Lower lobe of right lung (tissue), 2 donors: ENCODE measurements at regions not wholly inside any gene's neighbourhood (a gene's known extent, or its start where the extent isn't known, plus 50 kb on each side); places are given as distances from the start of the nearest gene placed in this dataset.

ENCODE experiments used
- ATAC-seq, 2 donors: fragments of 200-7000 bp; cut with Tn5 transposase; one replicate each; pipeline ENCODE4 v1.9.1; 2020 to 2022; ENCODE audit warnings: mild to moderate bottlenecking in 2 of 2, moderate library complexity in 2 of 2
- DNase-seq: peaks from one replicate; pipeline ENCODE4 v3.0.0-alpha.2; 2020
- H3K27ac ChIP-seq: fragments of 200-600 bp; one replicate; pipeline ENCODE4 v1.8.0; 2022
- H3K27me3 ChIP-seq: fragments of 200-600 bp; one replicate; pipeline ENCODE4 v1.8.0; 2022; ENCODE audit warnings: low read depth
- H3K36me3 ChIP-seq: fragments of 200-600 bp; one replicate; pipeline ENCODE4 v1.8.0; 2022; ENCODE audit warnings: mild to moderate bottlenecking
- H3K4me1 ChIP-seq: fragments of 200-600 bp; one replicate; pipeline ENCODE4 v1.8.0; 2022
- H3K4me3 ChIP-seq: fragments of 200-600 bp; one replicate; pipeline ENCODE4 v1.8.0; 2022; ENCODE audit warnings: mild to moderate bottlenecking
- H3K9me3 ChIP-seq: fragments of 200-600 bp; one replicate; pipeline ENCODE4 v1.8.0; 2022
- intact Hi-C: fragments of 100-400 bp; cut with DNase I; formaldehyde crosslinking; loops from one replicate; pipeline ENCODE4 v1.11.0; 2022
- TF ChIP-seq, protein P1 (sequence below): fragments of 200-600 bp; IDR thresholded peaks from one replicate; pipeline ENCODE4 v1.8.0; 2022; ENCODE audit warnings: antibody characterized with exemption, mild to moderate bottlenecking
- donor health status: DM: no; HTN: yes; CAD: no; lungs with severe emphysema.

DNA sequence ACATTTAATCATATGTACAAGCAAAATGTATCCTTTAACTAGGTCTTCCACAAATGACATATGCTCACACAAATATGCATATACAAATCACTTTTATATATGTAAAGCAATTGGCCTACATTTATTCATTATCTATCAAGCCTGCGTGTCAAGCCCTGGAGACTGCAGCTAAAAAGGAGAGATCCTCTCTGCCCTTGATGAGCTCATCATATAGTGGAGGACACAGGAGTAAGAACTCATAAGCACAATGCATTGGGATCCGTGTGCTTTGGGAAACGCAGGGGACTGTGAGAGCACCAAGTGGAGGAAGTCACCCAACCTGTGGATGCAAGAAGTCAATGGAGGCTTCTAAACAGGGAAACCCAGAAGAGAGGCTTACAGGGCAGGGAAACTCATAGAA, 735.7 kb downstream of the BCL11B start:
- ATAC-seq = no peak
- TF ChIP-seq, protein P1, sequence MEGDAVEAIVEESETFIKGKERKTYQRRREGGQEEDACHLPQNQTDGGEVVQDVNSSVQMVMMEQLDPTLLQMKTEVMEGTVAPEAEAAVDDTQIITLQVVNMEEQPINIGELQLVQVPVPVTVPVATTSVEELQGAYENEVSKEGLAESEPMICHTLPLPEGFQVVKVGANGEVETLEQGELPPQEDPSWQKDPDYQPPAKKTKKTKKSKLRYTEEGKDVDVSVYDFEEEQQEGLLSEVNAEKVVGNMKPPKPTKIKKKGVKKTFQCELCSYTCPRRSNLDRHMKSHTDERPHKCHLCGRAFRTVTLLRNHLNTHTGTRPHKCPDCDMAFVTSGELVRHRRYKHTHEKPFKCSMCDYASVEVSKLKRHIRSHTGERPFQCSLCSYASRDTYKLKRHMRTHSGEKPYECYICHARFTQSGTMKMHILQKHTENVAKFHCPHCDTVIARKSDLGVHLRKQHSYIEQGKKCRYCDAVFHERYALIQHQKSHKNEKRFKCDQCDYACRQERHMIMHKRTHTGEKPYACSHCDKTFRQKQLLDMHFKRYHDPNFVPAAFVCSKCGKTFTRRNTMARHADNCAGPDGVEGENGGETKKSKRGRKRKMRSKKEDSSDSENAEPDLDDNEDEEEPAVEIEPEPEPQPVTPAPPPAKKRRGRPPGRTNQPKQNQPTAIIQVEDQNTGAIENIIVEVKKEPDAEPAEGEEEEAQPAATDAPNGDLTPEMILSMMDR = no peak
- H3K36me3 ChIP-seq = no peaks in the 10 kb centered on the region
- DNase-seq = no peak
- no peaks in the 10 kb centered on the region for H3K27me3 ChIP-seq
- H3K4me1 ChIP-seq = no peaks in the 10 kb centered on the region
- intact Hi-C loops = no loop called here
- no peak overlapping the region for H3K4me3 ChIP-seq
- no peak overlapping the region for H3K27ac ChIP-seq
- no peaks in the 10 kb centered on the region for H3K9me3 ChIP-seq

DNA sequence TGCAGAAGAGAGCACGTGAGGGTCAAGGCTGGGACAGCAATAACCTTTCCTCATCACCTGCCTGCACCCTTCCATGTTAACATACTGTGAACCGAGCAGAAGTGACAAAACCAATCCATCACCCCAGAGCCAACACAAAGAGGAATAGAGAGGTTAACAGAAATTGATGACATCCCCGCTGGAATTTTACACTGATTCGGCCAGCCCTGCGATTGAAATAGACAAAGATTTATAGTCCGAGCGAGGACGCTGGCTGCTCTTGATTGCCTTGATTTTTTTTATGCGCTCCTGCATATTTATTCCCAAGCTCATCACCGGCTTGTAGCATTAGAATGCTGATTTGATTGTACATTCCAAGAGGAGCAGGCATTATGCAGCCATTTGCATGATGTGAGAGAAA, 729.7 kb downstream of the BCL11B start:
- DNase-seq (no peak), ATAC-seq (no peak)
- no peak overlapping the region for H3K27ac ChIP-seq
- H3K9me3 ChIP-seq = no peaks in the 10 kb centered on the region
- no peaks in the 10 kb centered on the region for H3K4me1 ChIP-seq
- H3K36me3 ChIP-seq = no peaks in the 10 kb centered on the region
- TF ChIP-seq, protein P1 = no peak
- no peak overlapping the region for H3K4me3 ChIP-seq
- H3K27me3 ChIP-seq = no peaks in the 10 kb centered on the region
- intact Hi-C loops = no loop called here

DNA sequence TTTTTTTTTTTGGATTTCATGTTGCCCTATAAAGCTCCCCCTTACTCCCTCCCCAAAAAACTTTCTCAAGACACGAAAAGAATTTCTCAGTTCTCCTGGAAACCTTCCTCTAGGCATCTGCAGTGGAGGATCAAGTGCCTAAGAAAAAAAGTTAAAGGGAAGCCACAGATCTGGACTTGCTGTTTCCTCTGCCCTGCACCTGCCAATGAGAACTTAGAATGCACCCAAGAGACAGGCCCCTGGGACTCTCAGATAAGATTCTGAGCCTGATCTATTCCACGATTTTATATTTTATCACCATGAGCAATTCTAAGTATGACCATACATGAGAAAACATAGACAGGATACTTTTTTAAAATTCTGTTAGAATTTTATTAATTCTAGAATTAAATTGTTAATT, 728.9 kb downstream of the BCL11B start:
- Histone ChIP-seq H3K4me1 (no peaks in the 10 kb centered on the region), H3K27me3 (no peaks in the 10 kb centered on the region), H3K36me3 (no peaks in the 10 kb centered on the region), H3K27ac (no peak overlapping the region), H3K9me3 (no peaks in the 10 kb centered on the region), H3K4me3 (no peak overlapping the region)
- DNase-seq = no peak
- intact Hi-C loops = no loop called here
- no peak for ATAC-seq
- TF ChIP-seq, protein P1 = no peak

DNA sequence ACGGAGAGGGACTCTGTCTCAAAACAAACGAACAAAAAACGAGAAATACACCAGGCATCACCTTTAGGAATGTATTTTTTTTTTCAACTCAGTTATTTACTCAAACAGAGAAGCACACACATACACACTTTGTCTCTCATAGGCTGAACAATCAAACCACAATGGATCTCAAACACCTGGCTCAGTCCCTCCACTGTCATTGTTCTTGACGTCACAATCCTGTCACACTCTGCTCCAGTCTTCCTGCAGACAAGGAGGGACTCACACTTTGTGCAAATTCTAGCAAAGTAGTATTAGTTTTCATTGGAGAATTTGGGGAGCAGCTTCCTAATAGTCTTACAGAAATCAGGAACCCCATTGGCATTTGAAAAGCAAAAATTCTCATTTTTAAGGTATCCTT, 727.8 kb downstream of the BCL11B start:
- H3K9me3 ChIP-seq = no peaks in the 10 kb centered on the region
- H3K36me3 ChIP-seq = no peaks in the 10 kb centered on the region
- no peak overlapping the region for H3K4me3 ChIP-seq
- DNase-seq = no peak
- no peaks in the 10 kb centered on the region for H3K27me3 ChIP-seq
- intact Hi-C loops = no loop called here
- no peak overlapping the region for H3K27ac ChIP-seq
- H3K4me1 ChIP-seq = no peaks in the 10 kb centered on the region
- TF ChIP-seq, protein P1 = no peak
- no peak for ATAC-seq

DNA sequence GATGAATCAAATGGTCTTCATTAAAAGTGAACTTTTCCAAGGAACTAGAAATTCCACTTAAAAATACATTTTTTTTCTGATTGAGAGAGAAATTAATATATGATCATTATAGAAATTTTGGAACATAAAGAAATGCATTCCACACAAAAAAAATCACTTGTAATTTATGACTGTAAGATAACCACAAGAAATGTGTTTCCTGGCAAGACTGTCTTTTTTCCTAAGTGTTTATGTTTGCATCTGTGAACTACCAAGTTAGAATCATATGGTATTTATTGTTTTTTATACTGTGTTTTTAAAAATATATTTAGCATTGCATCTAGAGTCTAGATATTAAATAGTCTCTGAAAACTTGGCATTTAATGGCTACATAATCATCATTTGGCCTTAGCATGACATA, 726.8 kb downstream of the BCL11B start:
- H3K4me1 ChIP-seq = no peaks in the 10 kb centered on the region
- DNase-seq (no peak), ATAC-seq (no peak)
- TF ChIP-seq, protein P1 = no peak
- no peaks in the 10 kb centered on the region for H3K27me3 ChIP-seq
- intact Hi-C loops = no loop called here
- H3K4me3 ChIP-seq = no peak overlapping the region
- no peak overlapping the region for H3K27ac ChIP-seq
- no peaks in the 10 kb centered on the region for H3K9me3 ChIP-seq
- no peaks in the 10 kb centered on the region for H3K36me3 ChIP-seq

DNA sequence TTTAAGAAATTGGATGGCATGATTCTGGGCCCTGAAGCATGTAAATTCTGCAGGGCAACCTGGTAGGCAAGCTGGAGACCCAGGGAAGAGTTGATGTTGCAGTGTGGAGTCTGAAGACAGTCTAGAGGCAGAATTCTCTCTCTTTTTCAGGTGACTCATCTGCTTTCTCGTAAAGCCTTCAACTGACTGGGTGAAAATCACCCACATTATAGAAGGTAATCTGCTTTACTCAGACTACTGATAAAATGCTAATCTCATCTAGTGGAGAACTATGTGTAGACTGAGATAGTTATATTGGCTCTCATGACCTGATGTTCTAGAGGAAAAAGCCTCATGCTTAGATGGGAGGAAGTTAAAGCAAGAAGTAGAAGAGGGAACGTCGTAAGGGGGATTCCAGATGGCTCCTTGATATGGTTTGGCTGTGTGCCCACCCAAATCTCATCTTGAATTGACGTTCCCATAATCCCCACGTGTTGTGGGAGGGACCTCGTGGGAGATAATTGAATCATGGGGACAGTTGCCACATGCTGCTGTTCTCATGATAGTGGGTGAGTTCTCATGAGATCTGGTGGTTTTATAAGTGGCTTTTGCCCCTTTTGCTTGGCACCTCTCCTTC, 723.8 kb downstream of the BCL11B start:
- no peaks in the 10 kb centered on the region for H3K9me3 ChIP-seq
- ATAC-seq (no peak), DNase-seq (no peak)
- intact Hi-C loops = no loop called here
- no peaks in the 10 kb centered on the region for H3K4me1 ChIP-seq
- H3K4me3 ChIP-seq = no peak overlapping the region
- H3K27me3 ChIP-seq = no peaks in the 10 kb centered on the region
- no peaks in the 10 kb centered on the region for H3K36me3 ChIP-seq
- TF ChIP-seq, protein P1 = no peak
- no peak overlapping the region for H3K27ac ChIP-seq
